DOHH2 (cell line): ENCODE measurements at regions not wholly inside any gene's neighbourhood (a gene's known extent, or its start where the extent isn't known, plus 50 kb on each side); places are given as distances from the start of the nearest gene placed in this dataset.

ENCODE experiments used
- CTCF ChIP-seq: fragments of 200-600 bp; sonication (generic); IDR thresholded peaks from one replicate; pipeline ENCODE4 v1.5.1; 2014; ENCODE audit warnings: antibody characterized with exemption, mild to moderate bottlenecking, low read depth, low read length; ENCODE audit not compliant: poor library complexity, severe bottlenecking
- EZH2phosphoT487 ChIP-seq: fragments of 200-600 bp; sonication (generic); IDR thresholded peaks from 2 replicates; pipeline ENCODE4 v1.6.1; 2017; ENCODE audit warnings: borderline replicate concordance, mild to moderate bottlenecking, antibody characterized with exemption, low read length, moderate library complexity, mixed read lengths

GRCh38 chr6:139730340-139730974 is 356.0 kb upstream of the CITED2 start:
- TF ChIP-seq CTCF: no peak
- no peak for TF ChIP-seq EZH2phosphoT487
